ENCODE measurements at regions not wholly inside any gene's neighbourhood (a gene's known extent, or its start where the extent isn't known, plus 50 kb on each side); places are given as distances from the start of the nearest gene placed in this dataset.
A peak's percentile ranks its signal among the peaks of the same experiment; 100 is the strongest.

DNA sequence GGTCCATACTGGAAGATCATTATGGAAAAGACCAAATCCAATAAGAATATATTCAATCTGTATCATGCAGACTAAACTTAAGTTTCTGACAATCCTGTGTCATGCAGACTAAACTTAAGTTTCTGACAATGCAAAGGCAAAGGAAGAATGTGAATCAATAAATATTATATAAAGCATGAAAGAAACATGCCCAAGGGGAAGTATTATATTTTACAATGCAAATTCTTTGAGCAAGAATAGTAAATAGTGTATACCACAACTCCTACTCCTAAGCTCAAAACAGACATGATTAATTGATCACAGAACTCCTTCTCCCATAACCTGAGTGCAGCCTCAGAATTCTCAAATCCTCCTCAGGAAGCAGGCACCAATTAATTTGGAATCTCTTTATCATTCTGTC lies 71.3 kb upstream of the BDNF start:
- no peak for DNase-seq (ENCODE audit: low read depth)

DNA sequence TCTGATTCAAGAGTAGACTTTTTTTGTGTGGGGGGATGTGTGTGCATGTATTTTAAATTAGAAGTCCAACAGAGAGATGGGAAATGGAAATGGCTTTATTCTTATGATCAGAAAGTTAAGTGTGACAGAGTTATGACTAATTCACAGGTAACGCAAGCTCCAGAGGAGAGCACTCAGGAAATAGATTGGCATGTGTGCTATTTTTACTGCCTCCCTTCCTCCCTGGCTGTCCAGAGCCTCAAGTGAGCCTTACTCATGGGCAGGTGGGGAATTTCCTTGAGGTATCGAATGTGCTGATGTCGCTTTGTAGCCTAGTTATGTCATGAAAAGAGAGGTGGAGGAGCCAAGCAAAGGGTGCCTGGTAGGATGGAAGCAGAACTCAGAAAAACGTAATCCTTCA lies 70.3 kb upstream of the BDNF start:
- no peak for DNase-seq (ENCODE audit: low read depth)

DNA sequence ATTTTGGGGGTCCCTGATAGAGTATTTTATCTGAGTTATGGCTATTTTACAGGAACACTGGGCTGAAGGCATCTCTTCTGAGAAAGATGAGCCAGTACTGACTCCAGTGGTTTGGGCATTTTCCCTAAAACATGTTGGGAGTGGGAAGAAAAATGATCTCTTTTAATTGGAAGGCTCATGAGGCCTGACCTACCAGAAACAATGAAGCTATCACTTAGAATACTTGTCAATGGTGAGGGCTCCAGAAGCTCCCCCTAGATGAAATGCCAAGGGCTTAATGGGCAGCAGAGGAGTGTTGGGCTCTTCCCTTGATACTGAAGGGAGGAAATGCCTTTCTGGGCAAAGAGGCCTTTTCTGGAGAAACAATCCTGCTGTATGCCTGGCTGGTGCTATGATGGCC lies 63.5 kb upstream of the BDNF start:
- DNase-seq (ENCODE audit: low read depth): no peak

DNA sequence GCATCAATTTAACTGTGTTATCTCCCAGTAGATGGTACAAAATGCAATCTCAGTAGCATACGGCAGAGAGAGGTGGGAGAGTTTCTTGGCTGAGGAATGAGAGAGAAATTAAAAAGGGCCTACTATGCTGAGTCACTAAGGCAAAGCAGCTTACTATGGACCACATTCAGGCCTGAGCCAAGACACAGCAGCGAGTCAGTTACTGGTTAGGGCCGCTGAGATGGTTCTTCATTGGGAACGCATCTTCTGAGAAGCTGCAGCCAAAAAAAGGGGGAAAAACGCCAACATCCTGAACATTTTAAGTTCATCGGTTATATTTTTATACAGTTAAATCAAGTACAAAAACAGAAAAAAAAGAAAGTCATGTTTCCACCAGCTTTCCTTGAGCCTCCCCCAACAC lies 61.1 kb upstream of the BDNF start:
- no peak for DNase-seq (ENCODE audit: low read depth)

DNA sequence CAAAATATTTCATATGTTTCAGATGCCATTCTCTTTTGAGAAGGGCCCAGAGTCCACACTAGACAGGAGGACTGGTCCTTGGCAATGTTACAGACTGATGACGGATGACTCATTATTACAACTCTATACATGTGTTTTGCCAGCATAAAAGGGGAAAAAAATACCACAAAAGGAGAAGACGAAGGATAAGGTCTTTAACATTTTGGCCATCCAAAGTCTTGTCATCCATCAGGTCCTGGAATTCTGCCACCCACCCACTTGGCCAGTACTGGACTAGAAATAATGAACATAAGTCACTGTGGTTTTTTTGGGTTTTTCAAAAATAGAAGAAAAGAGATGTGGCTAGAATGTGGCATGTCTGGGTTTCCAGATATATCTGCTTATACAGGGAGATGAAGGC lies 57.7 kb upstream of the BDNF start:
- DNase-seq (ENCODE audit: low read depth): peak; percentile 12

DNA sequence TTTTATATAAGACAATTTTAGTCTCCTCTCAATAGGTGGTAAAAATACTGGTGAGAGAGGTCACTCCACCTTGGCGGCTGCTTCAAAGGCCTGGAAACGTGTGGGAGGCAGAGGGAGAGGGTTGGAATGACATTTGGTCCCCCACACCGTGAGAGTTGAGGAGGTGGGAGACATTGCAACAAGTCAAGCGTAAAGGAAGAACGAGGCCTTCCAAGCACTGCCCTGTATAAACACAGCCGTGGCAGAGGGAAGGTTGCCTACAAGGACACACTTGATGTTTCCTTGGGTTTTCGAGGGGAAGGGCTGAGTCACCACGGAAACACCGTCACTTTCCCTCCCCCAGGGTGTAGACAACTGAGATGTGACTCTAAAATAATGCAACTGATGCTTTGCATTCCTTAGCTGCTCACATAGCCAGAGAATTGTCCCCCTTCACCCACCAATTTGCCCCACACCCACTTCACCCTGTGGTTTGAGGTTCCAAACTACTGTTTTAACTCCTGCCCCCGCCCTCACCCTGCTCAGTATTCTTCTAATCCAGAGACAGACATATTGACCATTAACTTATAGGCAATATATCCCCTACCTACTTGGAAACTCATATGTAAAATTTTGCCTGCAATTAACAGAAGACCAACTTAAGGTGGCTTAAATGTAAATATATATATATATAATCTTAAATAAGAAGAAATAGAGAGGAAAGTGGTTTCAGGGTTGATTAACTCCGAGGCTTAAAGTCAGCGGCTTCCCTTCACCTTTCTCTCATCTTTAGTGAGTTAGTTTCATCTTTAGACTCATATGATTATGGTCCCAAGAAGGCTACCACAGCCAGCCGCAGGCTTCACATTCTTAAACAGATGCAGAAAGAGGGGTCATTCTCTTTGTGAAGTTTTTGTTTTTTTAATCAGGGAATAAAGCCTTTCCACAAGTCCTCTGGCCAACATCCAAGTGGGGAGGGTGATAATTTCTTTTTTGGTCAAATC lies 54.1 kb upstream of the BDNF start:
- no peak for DNase-seq (ENCODE audit: low read depth)
